PC-3 (cell line): ENCODE measurements at regions not wholly inside any gene's neighbourhood (a gene's known extent, or its start where the extent isn't known, plus 50 kb on each side); places are given as distances from the start of the nearest gene placed in this dataset.

ENCODE experiments used
- CTCF ChIP-seq: fragments of 300-600 bp; sonication (generic); conservative IDR thresholded peaks from 2 replicates; pipeline ENCODE4 v1.5.1; 2017; ENCODE audit warnings: antibody characterized with exemption, low read depth, mild to moderate bottlenecking, low read length
- EZH2 ChIP-seq: fragments of 300-600 bp; sonication (generic); IDR thresholded peaks from one replicate; pipeline ENCODE4 v1.6.1; 2017; ENCODE audit warnings: antibody characterized with exemption, mild to moderate bottlenecking, low read length; ENCODE audit not compliant: unreplicated experiment
- EZH2phosphoT487 ChIP-seq: fragments of 300-600 bp; sonication (generic); IDR thresholded peaks from 2 replicates; pipeline ENCODE4 v1.6.1; 2018; ENCODE audit warnings: mild to moderate bottlenecking, antibody characterized with exemption, low read length, borderline replicate concordance

GRCh38 chr20:11380283-11380682 is 537.4 kb upstream of the BTBD3 start:
- TF ChIP-seq CTCF (no peak), EZH2phosphoT487 (no peak), EZH2 (no peak)
